GM12892 (cell line): ENCODE measurements at regions not wholly inside any gene's neighbourhood (a gene's known extent, or its start where the extent isn't known, plus 50 kb on each side); places are given as distances from the start of the nearest gene placed in this dataset.

Source experiments
- POLR2A ChIP-seq: IDR thresholded peaks from 2 replicates; pipeline ENCODE4 v1.6.1; 2011; ENCODE audit warnings: low read depth, low read length, control low read depth
- POLR2AphosphoS5 ChIP-seq: IDR thresholded peaks from 2 replicates; pipeline ENCODE4 v1.6.1; 2011; ENCODE audit warnings: low read depth, low read length, control low read depth

- TF ChIP-seq POLR2A (no peak), POLR2AphosphoS5 (no peak)
Observed at GRCh38 chr10:56912043-56912442, 551.0 kb upstream of the ZWINT start.
